ENCODE measurements at regions not wholly inside any gene's neighbourhood (a gene's known extent, or its start where the extent isn't known, plus 50 kb on each side); places are given as distances from the start of the nearest gene placed in this dataset.

DNA sequence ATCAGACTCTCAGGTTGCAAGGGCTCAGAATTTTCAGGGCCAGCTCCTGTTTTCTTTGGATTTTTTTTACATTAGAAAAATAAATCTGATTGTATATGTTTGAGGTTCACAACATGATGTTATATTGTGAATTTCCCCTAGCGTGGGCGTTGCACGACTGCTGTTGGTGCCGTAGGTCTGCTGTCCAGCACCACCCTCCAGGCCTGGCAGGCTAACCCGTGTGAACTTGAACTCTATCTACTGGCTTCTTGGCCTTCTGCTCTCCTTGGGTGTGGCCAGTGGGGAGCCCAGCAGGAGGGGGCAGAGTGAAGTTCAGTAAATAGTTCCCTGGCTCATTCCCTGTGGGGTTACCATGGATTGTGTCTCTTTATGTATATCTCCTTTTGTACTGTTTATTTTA, 80.5 kb upstream of the RORA start:
- no peak for DNase-seq
- Histone ChIP-seq H3K4me1 (no peaks in the 10 kb centered on the region), H3K4me3 (ENCODE audit: low read depth, low read length) (no peak overlapping the region), H3K36me3 (no peaks in the 10 kb centered on the region), H3K27me3 (no peaks in the 10 kb centered on the region), H3K9me3 (no peaks in the 10 kb centered on the region; the same call in 1 of the 2 replicates)
- TF ChIP-seq, protein P1, sequence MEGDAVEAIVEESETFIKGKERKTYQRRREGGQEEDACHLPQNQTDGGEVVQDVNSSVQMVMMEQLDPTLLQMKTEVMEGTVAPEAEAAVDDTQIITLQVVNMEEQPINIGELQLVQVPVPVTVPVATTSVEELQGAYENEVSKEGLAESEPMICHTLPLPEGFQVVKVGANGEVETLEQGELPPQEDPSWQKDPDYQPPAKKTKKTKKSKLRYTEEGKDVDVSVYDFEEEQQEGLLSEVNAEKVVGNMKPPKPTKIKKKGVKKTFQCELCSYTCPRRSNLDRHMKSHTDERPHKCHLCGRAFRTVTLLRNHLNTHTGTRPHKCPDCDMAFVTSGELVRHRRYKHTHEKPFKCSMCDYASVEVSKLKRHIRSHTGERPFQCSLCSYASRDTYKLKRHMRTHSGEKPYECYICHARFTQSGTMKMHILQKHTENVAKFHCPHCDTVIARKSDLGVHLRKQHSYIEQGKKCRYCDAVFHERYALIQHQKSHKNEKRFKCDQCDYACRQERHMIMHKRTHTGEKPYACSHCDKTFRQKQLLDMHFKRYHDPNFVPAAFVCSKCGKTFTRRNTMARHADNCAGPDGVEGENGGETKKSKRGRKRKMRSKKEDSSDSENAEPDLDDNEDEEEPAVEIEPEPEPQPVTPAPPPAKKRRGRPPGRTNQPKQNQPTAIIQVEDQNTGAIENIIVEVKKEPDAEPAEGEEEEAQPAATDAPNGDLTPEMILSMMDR (IDR thresholded peaks at IDR 0.05; ENCODE audit: low read depth, low read length) = no peak

DNA sequence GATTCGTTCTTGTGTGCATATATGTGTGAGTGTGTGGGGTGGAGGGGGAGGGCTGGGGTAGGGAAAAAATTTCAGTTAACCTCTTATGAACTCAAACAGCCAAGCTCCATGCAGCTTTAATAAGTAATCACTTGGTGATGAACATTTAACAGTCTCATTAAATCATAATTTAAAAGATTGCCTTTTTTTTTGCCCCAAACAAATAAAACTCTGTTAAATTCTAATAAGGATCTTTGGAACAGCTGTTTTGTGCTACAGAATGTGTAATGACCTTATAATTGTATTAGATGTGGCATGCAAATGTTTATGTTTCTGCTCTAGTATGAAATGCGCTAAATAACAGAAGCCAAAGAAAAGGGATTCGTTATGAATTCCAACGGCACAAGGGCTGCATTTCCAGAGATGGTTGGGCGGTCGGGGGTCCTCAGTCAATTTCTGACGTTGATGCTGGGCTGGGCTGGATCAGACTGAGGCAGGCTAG, 80.0 kb upstream of the RORA start:
- no peaks in the 10 kb centered on the region; the same call in 1 of the 2 replicates for H3K9me3 ChIP-seq
- no peak overlapping the region for H3K4me3 ChIP-seq (ENCODE audit: low read depth, low read length)
- TF ChIP-seq, protein P1 (IDR thresholded peaks at IDR 0.05; ENCODE audit: low read depth, low read length) = no peak
- H3K36me3 ChIP-seq = no peaks in the 10 kb centered on the region
- H3K27me3 ChIP-seq = no peaks in the 10 kb centered on the region
- no peak for DNase-seq
- no peaks in the 10 kb centered on the region for H3K4me1 ChIP-seq

DNA sequence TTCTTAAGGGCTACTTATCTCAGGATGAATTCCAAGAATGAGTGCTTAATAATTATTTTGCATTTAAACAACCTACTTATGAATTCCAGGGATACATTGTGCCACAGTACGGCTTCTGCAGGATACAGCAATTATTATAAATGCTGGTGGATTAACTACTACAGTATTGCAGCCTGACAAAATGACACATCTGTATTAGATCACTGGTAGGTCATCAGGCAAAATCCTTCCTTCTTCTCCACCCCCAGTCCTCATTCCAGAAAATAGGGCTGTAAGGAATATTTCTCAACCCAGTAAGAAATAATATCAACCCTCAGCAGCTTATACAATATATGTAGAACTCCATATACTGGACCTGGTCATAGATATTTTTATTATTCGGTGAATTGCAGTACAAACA, 79.3 kb upstream of the RORA start:
- Histone ChIP-seq H3K4me1 (no peaks in the 10 kb centered on the region), H3K4me3 (ENCODE audit: low read depth, low read length) (no peak overlapping the region), H3K9me3 (no peaks in the 10 kb centered on the region; the same call in 1 of the 2 replicates), H3K36me3 (no peaks in the 10 kb centered on the region), H3K27me3 (no peaks in the 10 kb centered on the region)
- DNase-seq = no peak
- TF ChIP-seq, protein P1 (IDR thresholded peaks at IDR 0.05; ENCODE audit: low read depth, low read length) = no peak

DNA sequence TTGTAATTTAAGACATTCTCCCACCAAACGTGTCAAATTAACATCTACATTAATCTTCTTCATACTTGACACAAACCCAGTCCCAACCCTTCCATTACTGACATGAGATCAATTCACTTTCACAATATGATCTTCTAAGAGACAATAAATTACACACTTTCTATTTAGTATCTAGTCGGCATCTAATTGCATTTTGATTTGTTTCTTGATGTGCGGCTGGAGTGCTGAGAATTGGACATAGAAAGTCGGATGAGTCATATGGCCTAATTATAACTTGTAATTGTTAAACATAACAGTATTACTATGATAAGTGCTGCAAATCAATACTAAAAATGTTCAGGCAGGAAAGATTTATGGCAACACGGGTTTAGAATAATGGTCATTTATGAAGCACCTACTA, 78.4 kb upstream of the RORA start:
- Histone ChIP-seq H3K4me1 (no peaks in the 10 kb centered on the region), H3K4me3 (ENCODE audit: low read depth, low read length) (no peak overlapping the region), H3K27me3 (no peaks in the 10 kb centered on the region), H3K9me3 (no peaks in the 10 kb centered on the region; the same call in 1 of the 2 replicates), H3K36me3 (no peaks in the 10 kb centered on the region)
- TF ChIP-seq, protein P1 (IDR thresholded peaks at IDR 0.05; ENCODE audit: low read depth, low read length) = no peak
- no peak for DNase-seq

DNA sequence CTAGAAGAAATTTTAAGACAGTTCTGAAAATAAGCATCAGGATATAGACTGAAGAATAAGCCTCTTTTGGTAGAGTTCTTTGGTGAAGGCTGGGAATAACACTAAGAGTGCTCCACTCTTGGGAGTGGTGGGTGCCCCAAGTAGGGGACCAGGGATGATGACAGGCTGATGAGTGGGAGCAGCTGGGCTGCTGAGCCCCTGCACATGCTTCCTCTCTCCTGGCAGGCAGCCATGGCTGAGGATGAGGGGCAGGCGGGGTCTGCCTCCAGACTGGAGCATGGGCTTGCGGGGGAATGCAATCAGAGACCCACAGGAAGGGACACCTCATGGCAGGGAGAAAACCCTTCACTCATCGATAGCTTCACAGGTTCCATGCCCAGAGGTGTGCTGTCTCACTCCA, 72.6 kb upstream of the RORA start:
- Histone ChIP-seq H3K9me3 (no peaks in the 10 kb centered on the region), H3K36me3 (no peaks in the 10 kb centered on the region), H3K4me1 (no peaks in the 10 kb centered on the region), H3K4me3 (ENCODE audit: low read depth, low read length) (no peak overlapping the region), H3K27me3 (no peaks in the 10 kb centered on the region)
- no peak for DNase-seq
- TF ChIP-seq, protein P1 (IDR thresholded peaks at IDR 0.05; ENCODE audit: low read depth, low read length) = no peak

DNA sequence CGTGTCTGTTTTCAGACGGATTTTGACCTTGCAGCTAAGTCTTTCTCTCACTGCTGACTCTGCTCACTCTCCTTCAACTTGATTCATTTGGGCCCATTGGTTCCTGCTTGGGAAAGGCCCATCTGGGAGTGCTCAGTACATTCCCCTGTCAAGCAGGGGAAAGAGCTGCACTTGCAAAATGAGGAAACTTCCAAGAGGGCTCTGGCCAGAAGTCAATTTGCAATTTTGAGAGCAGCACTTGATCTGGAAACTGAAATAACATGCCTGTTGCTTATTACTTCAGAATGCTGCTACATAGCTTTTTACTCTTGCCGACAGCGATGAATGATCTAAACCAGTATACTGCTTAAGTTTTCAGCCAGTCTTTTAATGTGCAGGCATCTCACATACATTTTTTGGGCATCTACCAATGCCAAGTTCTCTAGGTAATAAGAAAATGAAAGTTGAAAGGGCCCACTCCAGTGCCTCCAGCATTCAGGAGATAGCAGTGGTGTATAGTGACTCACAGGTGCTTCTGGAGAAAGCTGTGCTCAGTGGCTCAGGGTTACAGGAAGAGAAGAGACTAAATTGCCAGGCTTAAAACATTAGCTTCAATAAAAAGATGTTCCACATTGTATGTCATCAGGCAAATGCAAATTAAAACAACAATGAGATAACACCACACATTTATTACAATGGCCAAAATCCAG, 70.1 kb upstream of the RORA start:
- DNase-seq = no peak
- no peak overlapping the region for H3K4me3 ChIP-seq (ENCODE audit: low read depth, low read length)

More for the DNA sequence above, 70.1 kb upstream of the RORA start:
- Histone ChIP-seq H3K36me3 (no peaks in the 10 kb centered on the region), H3K9me3 (no peaks in the 10 kb centered on the region), H3K4me1 (no peaks in the 10 kb centered on the region), H3K27me3 (no peaks in the 10 kb centered on the region)
- TF ChIP-seq, protein P1 (IDR thresholded peaks at IDR 0.05; ENCODE audit: low read depth, low read length) = no peak

All from BE2C (cell line).